H9 (cell line): ENCODE measurements at regions not wholly inside any gene's neighbourhood (a gene's known extent, or its start where the extent isn't known, plus 50 kb on each side); places are given as distances from the start of the nearest gene placed in this dataset.
A peak's percentile ranks its signal among the peaks of the same experiment; 100 is the strongest.

ENCODE experiments used
- DNase-seq: peaks from one replicate; pipeline ENCODE4 v3.0.0-alpha.2; 2017
- H2AFZ ChIP-seq: one replicate; pipeline ENCODE4 v1.6.1; 2013; ENCODE audit warnings: mild to moderate bottlenecking, low read length, control low read depth, moderate library complexity
- H2AK5ac ChIP-seq: 2 replicates; pipeline ENCODE4 v1.6.1; 2013; ENCODE audit warnings: low read length, control low read depth, mixed read lengths; ENCODE audit not compliant: insufficient read length
- H2BK120ac ChIP-seq: one replicate; pipeline ENCODE4 v1.6.1; 2013; ENCODE audit warnings: low read depth, mild to moderate bottlenecking, low read length, control low read depth, inconsistent platforms; ENCODE audit not compliant: poor library complexity, severe bottlenecking
- H2BK12ac ChIP-seq: 2 replicates; pipeline ENCODE4 v1.6.1; 2013; ENCODE audit warnings: low read length, control low read depth, mixed read lengths, low read depth; ENCODE audit not compliant: insufficient read length
- H2BK15ac ChIP-seq: 2 replicates; pipeline ENCODE4 v1.6.1; 2013; ENCODE audit warnings: low read depth, low read length, control low read depth
- H2BK20ac ChIP-seq: one replicate; pipeline ENCODE4 v1.6.1; 2013; ENCODE audit warnings: low read depth, mild to moderate bottlenecking, low read length, control low read depth, inconsistent platforms; ENCODE audit not compliant: poor library complexity, severe bottlenecking
- H2BK5ac ChIP-seq: 2 replicates; pipeline ENCODE4 v1.6.1; 2013; ENCODE audit warnings: low read length, control low read depth, mixed read lengths; ENCODE audit not compliant: insufficient read length
- H3K14ac ChIP-seq: 2 replicates; pipeline ENCODE4 v1.6.1; 2013; ENCODE audit warnings: low read length, control low read depth; ENCODE audit not compliant: insufficient read depth
- H3K18ac ChIP-seq: 2 replicates; pipeline ENCODE4 v1.6.1; 2013; ENCODE audit warnings: low read depth, mild to moderate bottlenecking, mixed read lengths, low read length, control low read depth; ENCODE audit not compliant: insufficient read length
- H3K23ac ChIP-seq: 2 replicates; pipeline ENCODE4 v1.6.1; 2013; ENCODE audit warnings: low read length, control low read depth, mixed read lengths, low read depth; ENCODE audit not compliant: insufficient read length
- H3K23me2 ChIP-seq: 2 replicates; pipeline ENCODE4 v1.6.1; 2013; ENCODE audit warnings: low read depth, mild to moderate bottlenecking, mixed read lengths, low read length, control low read depth; ENCODE audit not compliant: insufficient read length, poor library complexity, severe bottlenecking
- H3K27ac ChIP-seq: 2 replicates; pipeline ENCODE4 v1.5.1; 2013; ENCODE audit warnings: low read length, control low read depth, mixed read lengths, low read depth; ENCODE audit not compliant: insufficient read length
- H3K27me3 ChIP-seq: 2 replicates; pipeline ENCODE4 v1.6.1; 2013; ENCODE audit warnings: low read length, control low read depth, inconsistent platforms; ENCODE audit not compliant: insufficient read depth
- H3K4ac ChIP-seq: 2 replicates; pipeline ENCODE4 v1.6.1; 2013; ENCODE audit warnings: low read depth, mild to moderate bottlenecking, control low read depth, inconsistent platforms, low read length, moderate library complexity
- H3K4me1 ChIP-seq: 2 replicates; pipeline ENCODE4 v1.6.1; 2013; ENCODE audit warnings: low read length, control low read depth, inconsistent platforms; ENCODE audit not compliant: insufficient read depth
- H3K4me2 ChIP-seq: 2 replicates; pipeline ENCODE4 v1.6.1; 2013; ENCODE audit warnings: low read length, control low read depth, mixed read lengths; ENCODE audit not compliant: insufficient read length, insufficient read depth
- H3K56ac ChIP-seq: 2 replicates; pipeline ENCODE4 v1.6.1; 2013; ENCODE audit warnings: low read depth, mild to moderate bottlenecking, mixed read lengths, low read length, control low read depth; ENCODE audit not compliant: insufficient read length
- H3K79me1 ChIP-seq: 2 replicates; pipeline ENCODE4 v1.6.1; 2013; ENCODE audit warnings: low read depth, mild to moderate bottlenecking, moderate library complexity, low read length, control low read depth, inconsistent platforms; ENCODE audit not compliant: insufficient read depth, poor library complexity, severe bottlenecking
- H3K79me2 ChIP-seq: 2 replicates; pipeline ENCODE4 v1.6.1; 2013; ENCODE audit warnings: low read length, control low read depth, inconsistent platforms; ENCODE audit not compliant: insufficient read depth
- H3K9ac ChIP-seq: 2 replicates; pipeline ENCODE4 v1.6.1; 2013; ENCODE audit warnings: low read length, control low read depth, mixed read lengths; ENCODE audit not compliant: insufficient read length; ENCODE audit errors: extremely low read depth
- H3K9me3 ChIP-seq: one replicate; pipeline ENCODE4 v1.6.1; 2013; ENCODE audit warnings: low read depth, low read length, inconsistent platforms; ENCODE audit not compliant: control insufficient read depth
- H3T11ph ChIP-seq: one replicate; pipeline ENCODE4 v1.6.1; 2013; ENCODE audit warnings: mild to moderate bottlenecking, low read length, control low read depth, inconsistent platforms
- H4K20me1 ChIP-seq: one replicate; pipeline ENCODE4 v1.6.1; 2013; ENCODE audit not compliant: control insufficient read depth, insufficient read length, insufficient read depth
- H4K5ac ChIP-seq: 2 replicates; pipeline ENCODE4 v1.6.1; 2013; ENCODE audit warnings: low read depth, mild to moderate bottlenecking, mixed read lengths, low read length, control low read depth; ENCODE audit not compliant: insufficient read length
- H4K8ac ChIP-seq: replicated peaks from 2 replicates; pipeline ENCODE4 v1.6.1; 2013; ENCODE audit warnings: low read length, control low read depth, mixed read lengths, low read depth; ENCODE audit not compliant: insufficient read length
- H4K91ac ChIP-seq: 2 replicates; pipeline ENCODE4 v1.6.1; 2013; ENCODE audit warnings: low read depth, mild to moderate bottlenecking, moderate library complexity, mixed read lengths, low read length, control low read depth; ENCODE audit not compliant: insufficient read length
- H3K27ac Mint-ChIP-seq, 3 experiments: 2 replicates in 2 of 3; 3 replicates in 1 of 3; pipeline ENCODE4 v1.8.0; 2020 to 2021; ENCODE audit warnings: mixed read lengths in 3 of 3, mild to moderate bottlenecking in 1 of 3, moderate library complexity in 1 of 3
- H3K27me3 Mint-ChIP-seq: 2 replicates; pipeline ENCODE4 v1.8.0; 2021; ENCODE audit warnings: low read depth, mild to moderate bottlenecking, moderate library complexity, mixed read lengths
- H3K36me3 Mint-ChIP-seq, 3 experiments: 2 replicates in 2 of 3; 3 replicates in 1 of 3; pipeline ENCODE4 v1.8.0; 2020 to 2021; ENCODE audit warnings: low read depth in 3 of 3, mixed read lengths in 3 of 3; ENCODE audit not compliant: insufficient read depth in 1 of 3
- H3K4me1 Mint-ChIP-seq, 2 experiments: 2 replicates each; pipeline ENCODE4 v1.8.0; 2020; ENCODE audit warnings: mixed read lengths in 2 of 2
- H3K4me3 Mint-ChIP-seq, 2 experiments: 2 replicates in 1 of 2; 3 replicates in 1 of 2; pipeline ENCODE4 v1.8.0; 2020 to 2021; ENCODE audit warnings: mild to moderate bottlenecking in 2 of 2, mixed read lengths in 2 of 2, moderate library complexity in 1 of 2
- H3K9me3 Mint-ChIP-seq, 2 experiments: 2 replicates in 1 of 2; 3 replicates in 1 of 2; pipeline ENCODE4 v1.8.0; 2020; ENCODE audit warnings: mild to moderate bottlenecking in 2 of 2, mixed read lengths in 2 of 2, moderate library complexity in 1 of 2
- WGBS: extraction: QIAGEN DNeasy Blood & Tissue Kit; methylation state at CpG from one replicate; pipeline ENCODE4 v1.1.7; 2013; ENCODE audit warnings: missing lambda C conversion rate, low lambda C conversion rate, mixed read lengths; ENCODE audit not compliant: insufficient read length; ENCODE audit errors: extremely low coverage; 5-methylcytosine and 5-hydroxymethylcytosine counted together
- TF ChIP-seq, protein P1 (sequence below): fragments of 200-600 bp; sonication (generic); conservative IDR thresholded peaks from 3 replicates; pipeline ENCODE4 v1.8.0; 2021; ENCODE audit warnings: antibody characterized with exemption, mild to moderate bottlenecking

DNA sequence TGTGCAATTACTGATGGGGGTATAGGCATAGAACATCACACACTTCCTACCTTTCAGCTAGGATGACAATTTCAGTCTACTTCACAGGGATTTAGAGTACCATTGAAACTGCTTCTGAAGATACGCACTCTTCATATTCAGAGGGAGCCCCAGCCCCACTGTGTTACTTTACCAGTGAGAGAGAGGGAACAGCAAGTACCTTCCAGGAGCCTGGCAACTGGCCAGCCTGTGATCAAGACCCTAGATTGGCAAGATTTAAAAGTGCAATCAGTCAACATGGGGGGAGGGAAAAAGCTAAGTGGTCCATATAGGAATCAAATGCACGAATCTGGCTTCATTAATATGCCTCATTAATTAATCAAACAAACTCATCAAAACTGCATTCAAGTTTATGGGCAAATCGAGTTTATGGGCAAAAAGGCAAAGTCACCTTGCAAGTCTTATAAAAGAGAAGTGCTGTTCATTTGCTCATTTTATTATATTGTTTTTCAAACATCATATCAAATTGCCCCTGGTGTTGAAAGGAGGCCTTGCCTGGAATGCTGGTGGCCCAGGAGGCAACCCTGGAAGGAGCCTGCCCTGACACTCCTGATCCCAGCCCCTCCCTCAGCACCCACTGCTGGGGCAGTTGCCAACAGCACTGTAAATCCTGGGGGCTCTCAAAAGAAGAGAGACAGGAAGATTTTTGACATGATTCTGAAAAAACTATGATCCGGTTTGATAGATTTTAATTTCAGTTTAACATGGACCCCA is 184.9 kb upstream of the DPT start:
- Histone ChIP-seq H3K27me3 (no peaks in the 10 kb centered on the region), H3K79me2 (no peaks in the 10 kb centered on the region), H2BK120ac (no peak overlapping the region), H3K4ac (no peak overlapping the region), H3K23ac (no peak overlapping the region), H3K23me2 (no peaks in the 10 kb centered on the region), H3K56ac (no peak overlapping the region), H3K27ac (no peak overlapping the region), H3K79me1 (no peaks in the 10 kb centered on the region), H2BK15ac (no peak overlapping the region), H2AK5ac (no peak overlapping the region), H3K18ac (no peak overlapping the region), H4K91ac (no peak overlapping the region), H2BK12ac (no peak overlapping the region), H3K9me3 (no peaks in the 10 kb centered on the region), H3K4me1 (no peaks in the 10 kb centered on the region; the same call in 1 of the 2 replicates), H2BK5ac (no peak overlapping the region), H4K8ac (no peak overlapping the region), H3K9ac (no peak overlapping the region), H3K4me2 (no peak overlapping the region), H2AFZ (no peak overlapping the region), H2BK20ac (no peak overlapping the region), H4K5ac (no peak overlapping the region), H3T11ph (no peak overlapping the region), H3K14ac (no peak overlapping the region), H4K20me1 (no peaks in the 10 kb centered on the region)
- Mint-ChIP-seq H3K36me3 (no peaks in the 10 kb centered on the region), H3K4me3 (no peak overlapping the region), H3K27ac (no peak overlapping the region), H3K9me3 (no peaks in the 10 kb centered on the region), H3K27me3 (no peaks in the 10 kb centered on the region), H3K4me1 (peaks cover 19 to 29% of the 10 kb centered on the region in 2 experiments)
- no CpG with 5 or more reads among the region's 4 CpGs for WGBS
- peak; percentile 20 for DNase-seq
- TF ChIP-seq, protein P1, sequence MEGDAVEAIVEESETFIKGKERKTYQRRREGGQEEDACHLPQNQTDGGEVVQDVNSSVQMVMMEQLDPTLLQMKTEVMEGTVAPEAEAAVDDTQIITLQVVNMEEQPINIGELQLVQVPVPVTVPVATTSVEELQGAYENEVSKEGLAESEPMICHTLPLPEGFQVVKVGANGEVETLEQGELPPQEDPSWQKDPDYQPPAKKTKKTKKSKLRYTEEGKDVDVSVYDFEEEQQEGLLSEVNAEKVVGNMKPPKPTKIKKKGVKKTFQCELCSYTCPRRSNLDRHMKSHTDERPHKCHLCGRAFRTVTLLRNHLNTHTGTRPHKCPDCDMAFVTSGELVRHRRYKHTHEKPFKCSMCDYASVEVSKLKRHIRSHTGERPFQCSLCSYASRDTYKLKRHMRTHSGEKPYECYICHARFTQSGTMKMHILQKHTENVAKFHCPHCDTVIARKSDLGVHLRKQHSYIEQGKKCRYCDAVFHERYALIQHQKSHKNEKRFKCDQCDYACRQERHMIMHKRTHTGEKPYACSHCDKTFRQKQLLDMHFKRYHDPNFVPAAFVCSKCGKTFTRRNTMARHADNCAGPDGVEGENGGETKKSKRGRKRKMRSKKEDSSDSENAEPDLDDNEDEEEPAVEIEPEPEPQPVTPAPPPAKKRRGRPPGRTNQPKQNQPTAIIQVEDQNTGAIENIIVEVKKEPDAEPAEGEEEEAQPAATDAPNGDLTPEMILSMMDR: no peak
